ENCODE measurements at regions not wholly inside any gene's neighbourhood (a gene's known extent, or its start where the extent isn't known, plus 50 kb on each side); places are given as distances from the start of the nearest gene placed in this dataset.
"Not testable (repeated sequence)": the region's sequence is repeated elsewhere in the genome, so short reads cannot be mapped to it uniquely, and the experiment has no call there.

GRCh38 chr6:164049517-164049988, 635.0 kb downstream of the QKI start:
- no peak for DNase-seq

- DNase-seq, result no peak
Observed at GRCh38 chr6:164048840-164049516, 634.5 kb downstream of the QKI start.

GRCh38 chr6:164045082-164045481, 630.6 kb downstream of the QKI start:
- no peak for DNase-seq

- not testable (repeated sequence) for DNase-seq
Observed at GRCh38 chr6:164043656-164044055, 629.1 kb downstream of the QKI start.

GRCh38 chr6:164042212-164042611, 627.7 kb downstream of the QKI start:
- no peak for DNase-seq

GRCh38 chr6:164040994-164041393, 626.5 kb downstream of the QKI start:
- no peak for DNase-seq

- peak; percentile 29 for DNase-seq
Observed at GRCh38 chr6:164039954-164040375, 625.4 kb downstream of the QKI start.

GRCh38 chr6:164037171-164037870, 622.8 kb downstream of the QKI start:
- DNase-seq, result no peak

GRCh38 chr6:164035900-164036485, 621.5 kb downstream of the QKI start:
- no peak for DNase-seq

- DNase-seq, result no peak
Observed at GRCh38 chr6:164034602-164035140, 620.2 kb downstream of the QKI start.

- DNase-seq, result no peak
Observed at GRCh38 chr6:164025180-164025579, 610.7 kb downstream of the QKI start.

- no peak for DNase-seq
Observed at GRCh38 chr6:164023535-164023934, 609.0 kb downstream of the QKI start.

GRCh38 chr6:164022632-164023031, 608.1 kb downstream of the QKI start:
- DNase-seq, result no peak

GRCh38 chr6:164021589-164022250, 607.2 kb downstream of the QKI start:
- DNase-seq, result no peak

- DNase-seq, result no peak
Observed at GRCh38 chr6:164020142-164020541, 605.6 kb downstream of the QKI start.

GRCh38 chr6:164018133-164018532, 603.6 kb downstream of the QKI start:
- DNase-seq, result no peak

- no peak for DNase-seq
Observed at GRCh38 chr6:164016056-164016455, 601.5 kb downstream of the QKI start.

- no peak for DNase-seq
Observed at GRCh38 chr6:164015088-164015484, 600.6 kb downstream of the QKI start.

- DNase-seq, result no peak
Observed at GRCh38 chr6:164014346-164015087, 600.0 kb downstream of the QKI start.

- no peak for DNase-seq
Observed at GRCh38 chr6:164013480-164014208, 599.1 kb downstream of the QKI start.

GRCh38 chr6:164011321-164011720, 596.8 kb downstream of the QKI start:
- no peak for DNase-seq
